GM18873 (cell line): ENCODE measurements at regions not wholly inside any gene's neighbourhood (a gene's known extent, or its start where the extent isn't known, plus 50 kb on each side); places are given as distances from the start of the nearest gene placed in this dataset.

ENCODE experiments used
- ATAC-seq: cut with Tn5 transposase; IDR thresholded peaks from one replicate; pipeline ENCODE4 v1.9.1; 2021; ENCODE audit warnings: mild to moderate bottlenecking, moderate library complexity, moderate number of reproducible peaks; ENCODE audit not compliant: unreplicated experiment, low FRiP score

GRCh38 chr3:102741694-102742093 lies 306.9 kb downstream of the ZPLD1 start:
- no peak for ATAC-seq

GRCh38 chr3:102745881-102746280 lies 311.1 kb downstream of the ZPLD1 start:
- ATAC-seq = no peak

GRCh38 chr3:102747611-102748010 lies 312.8 kb downstream of the ZPLD1 start:
- no peak for ATAC-seq

GRCh38 chr3:102748646-102749045 lies 313.8 kb downstream of the ZPLD1 start:
- ATAC-seq = no peak

GRCh38 chr3:102750322-102750721 lies 315.5 kb downstream of the ZPLD1 start:
- no peak for ATAC-seq

- ATAC-seq = no peak
Observed at GRCh38 chr3:102753901-102754300, 319.1 kb downstream of the ZPLD1 start.

GRCh38 chr3:102756706-102757105 lies 321.9 kb downstream of the ZPLD1 start:
- ATAC-seq = no peak

GRCh38 chr3:102757950-102758349 lies 323.1 kb downstream of the ZPLD1 start:
- ATAC-seq = no peak

- no peak for ATAC-seq
Observed at GRCh38 chr3:102761766-102762165, 327.0 kb downstream of the ZPLD1 start.

- ATAC-seq = no peak
Observed at GRCh38 chr3:102790747-102791325, 356.0 kb downstream of the ZPLD1 start.

GRCh38 chr3:102791641-102792589 lies 357.1 kb downstream of the ZPLD1 start:
- ATAC-seq = no peak

GRCh38 chr3:102796804-102797203 lies 362.0 kb downstream of the ZPLD1 start:
- ATAC-seq = no peak

- no peak for ATAC-seq
Observed at GRCh38 chr3:102802819-102803420, 368.1 kb downstream of the ZPLD1 start.

- no peak for ATAC-seq
Observed at GRCh38 chr3:102810937-102811336, 376.1 kb downstream of the ZPLD1 start.

- no peak for ATAC-seq
Observed at GRCh38 chr3:102826636-102827035, 391.8 kb downstream of the ZPLD1 start.

- ATAC-seq = no peak
Observed at GRCh38 chr3:102827386-102827785, 392.6 kb downstream of the ZPLD1 start.

- ATAC-seq = no peak
Observed at GRCh38 chr3:102830415-102830814, 395.6 kb downstream of the ZPLD1 start.

- ATAC-seq = no peak
Observed at GRCh38 chr3:102841866-102842265, 407.1 kb downstream of the ZPLD1 start.

- no peak for ATAC-seq
Observed at GRCh38 chr3:102866845-102867244, 432.0 kb downstream of the ZPLD1 start.

- ATAC-seq = no peak
Observed at GRCh38 chr3:102883515-102883914, 448.7 kb downstream of the ZPLD1 start.

GRCh38 chr3:102885289-102885688 lies 450.5 kb downstream of the ZPLD1 start:
- ATAC-seq = no peak
